T-helper 17 cell (primary cell): ENCODE measurements at regions not wholly inside any gene's neighbourhood (a gene's known extent, or its start where the extent isn't known, plus 50 kb on each side); places are given as distances from the start of the nearest gene placed in this dataset.
A peak's percentile ranks its signal among the peaks of the same experiment; 100 is the strongest.

Experiments used
- ATAC-seq: fragments of 150-1000 bp; cut with Tn5 transposase; 2 replicates; pipeline ENCODE4 v1.10.0; 2021; ENCODE audit warnings: mild to moderate bottlenecking, moderate library complexity
- DNase-seq, 3 donors: peaks; one replicate each; pipeline versions ENCODE4 v3.0.0 to v3.0.0-alpha.2; 2020 to 2021
- H3K9me3 ChIP-seq: one replicate; pipeline ENCODE4 v1.7.0; 2013; ENCODE audit warnings: low read length, mild to moderate bottlenecking; ENCODE audit not compliant: control insufficient read depth, poor library complexity, severe bottlenecking
- H3K27ac Mint-ChIP-seq: one replicate; pipeline ENCODE4 v1.8.0; 2022; ENCODE audit warnings: mild to moderate bottlenecking, moderate library complexity, mixed read lengths
- H3K27me3 Mint-ChIP-seq: one replicate; pipeline ENCODE4 v1.8.0; 2022; ENCODE audit warnings: mixed read lengths
- H3K36me3 Mint-ChIP-seq: one replicate; pipeline ENCODE4 v1.8.0; 2022; ENCODE audit warnings: low read depth, mixed read lengths
- H3K4me1 Mint-ChIP-seq: one replicate; pipeline ENCODE4 v1.8.0; 2022; ENCODE audit warnings: mild to moderate bottlenecking, mixed read lengths
- H3K4me3 Mint-ChIP-seq: one replicate; pipeline ENCODE4 v1.8.0; 2022; ENCODE audit warnings: mild to moderate bottlenecking, moderate library complexity, mixed read lengths

DNA sequence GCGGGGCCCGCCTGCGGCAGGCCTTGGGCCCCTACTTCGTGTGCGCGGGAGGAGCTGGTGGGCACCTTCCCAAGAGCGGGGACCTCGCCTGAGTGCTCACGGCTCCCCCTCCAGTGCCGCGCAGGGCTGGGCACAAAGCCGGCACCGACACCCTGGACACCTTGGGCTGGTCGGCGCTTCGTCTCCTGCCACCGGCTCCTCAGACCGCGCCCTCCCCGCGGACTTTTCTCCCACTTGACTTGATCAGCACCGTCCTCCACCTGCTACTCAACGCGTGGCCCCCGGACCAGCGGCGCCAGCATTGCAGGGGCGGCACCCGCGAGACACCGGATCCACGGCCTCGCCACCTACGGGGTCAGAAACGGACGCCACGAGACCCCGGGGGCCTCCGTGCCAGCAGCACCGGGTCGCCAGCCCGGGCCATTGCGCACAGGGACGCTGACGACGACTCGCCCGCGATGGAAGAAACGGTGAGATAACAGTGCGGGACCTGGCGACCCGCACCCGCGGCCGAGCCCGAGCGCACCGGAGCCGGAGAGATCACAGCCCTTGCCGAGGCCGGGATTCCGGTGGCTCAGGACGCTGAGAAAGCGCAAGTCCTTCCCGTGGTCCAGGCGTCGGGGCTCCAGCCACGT, 154.2 kb downstream of the DLL1 start:
- DNase-seq (peak in 2 of 3 donors; percentile 5 to 7), ATAC-seq (no peak)
- Mint-ChIP-seq H3K27ac (no peak overlapping the region), H3K27me3 (peaks cover 9% of the 10 kb centered on the region), H3K4me3 (no peak overlapping the region), H3K4me1 (no peaks in the 10 kb centered on the region), H3K36me3 (no peaks in the 10 kb centered on the region)
- H3K9me3 ChIP-seq: no peaks in the 10 kb centered on the region

DNA sequence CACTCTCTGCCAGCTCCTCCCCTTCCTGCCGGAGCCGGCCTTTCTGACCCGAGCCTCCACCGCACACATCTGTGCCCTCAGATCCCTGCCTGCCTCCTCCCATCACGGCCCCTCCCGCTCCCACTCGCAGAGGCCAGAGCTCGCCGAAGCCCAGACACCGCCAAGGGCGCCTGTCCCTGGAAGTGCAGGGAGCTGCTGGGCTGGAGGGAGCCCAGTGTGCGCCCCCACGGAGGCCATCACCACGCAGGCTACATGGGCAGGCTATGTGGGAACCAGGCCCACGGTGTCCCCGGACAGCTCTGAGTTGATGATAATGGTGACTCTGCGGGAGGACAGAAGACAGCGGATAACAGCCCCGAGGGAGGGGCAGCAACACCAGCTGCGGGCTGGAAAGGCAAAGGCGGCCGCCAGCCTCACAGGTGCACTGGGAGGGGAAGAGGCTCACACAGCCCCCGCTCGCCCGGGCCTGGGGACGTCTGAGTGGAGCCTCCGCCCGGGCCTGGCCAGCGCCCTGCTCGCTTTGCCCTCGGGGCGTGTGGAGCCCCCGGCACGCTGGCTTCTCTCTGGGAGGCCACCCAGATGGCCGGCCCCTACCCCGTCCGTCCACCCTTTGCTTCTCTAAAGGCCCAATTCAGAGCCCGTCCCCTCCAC, 154.9 kb downstream of the DLL1 start:
- Mint-ChIP-seq H3K27ac (no peak overlapping the region), H3K36me3 (no peaks in the 10 kb centered on the region), H3K4me3 (no peak overlapping the region), H3K27me3 (peaks cover 15% of the 10 kb centered on the region), H3K4me1 (no peaks in the 10 kb centered on the region)
- DNase-seq (no peak), ATAC-seq (no peak)
- H3K9me3 ChIP-seq: no peaks in the 10 kb centered on the region

DNA sequence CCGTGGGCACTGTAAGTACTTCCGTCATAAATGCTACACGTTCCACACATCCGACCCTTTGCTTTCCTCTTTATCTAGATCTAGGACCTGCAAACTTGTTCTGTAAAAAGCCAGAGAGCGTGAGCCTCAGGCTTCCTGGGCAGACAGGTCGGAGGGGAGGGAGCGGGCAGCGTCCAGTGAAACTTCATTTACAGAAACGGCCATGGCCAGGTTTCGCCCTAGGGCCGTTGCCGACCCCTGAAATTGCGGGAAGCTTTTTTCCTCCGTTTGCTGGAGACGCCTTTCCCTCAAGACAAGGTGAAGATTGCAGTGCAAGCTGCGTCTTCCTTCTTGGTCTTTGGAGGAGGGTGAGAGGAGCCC, 155.4 kb downstream of the DLL1 start:
- H3K36me3 Mint-ChIP-seq: no peaks in the 10 kb centered on the region
- H3K9me3 ChIP-seq: no peaks in the 10 kb centered on the region
- no peak overlapping the region for H3K27ac Mint-ChIP-seq
- peaks cover 15% of the 10 kb centered on the region for H3K27me3 Mint-ChIP-seq
- DNase-seq: no peak
- H3K4me1 Mint-ChIP-seq: no peaks in the 10 kb centered on the region
- no peak for ATAC-seq
- no peak overlapping the region for H3K4me3 Mint-ChIP-seq

DNA sequence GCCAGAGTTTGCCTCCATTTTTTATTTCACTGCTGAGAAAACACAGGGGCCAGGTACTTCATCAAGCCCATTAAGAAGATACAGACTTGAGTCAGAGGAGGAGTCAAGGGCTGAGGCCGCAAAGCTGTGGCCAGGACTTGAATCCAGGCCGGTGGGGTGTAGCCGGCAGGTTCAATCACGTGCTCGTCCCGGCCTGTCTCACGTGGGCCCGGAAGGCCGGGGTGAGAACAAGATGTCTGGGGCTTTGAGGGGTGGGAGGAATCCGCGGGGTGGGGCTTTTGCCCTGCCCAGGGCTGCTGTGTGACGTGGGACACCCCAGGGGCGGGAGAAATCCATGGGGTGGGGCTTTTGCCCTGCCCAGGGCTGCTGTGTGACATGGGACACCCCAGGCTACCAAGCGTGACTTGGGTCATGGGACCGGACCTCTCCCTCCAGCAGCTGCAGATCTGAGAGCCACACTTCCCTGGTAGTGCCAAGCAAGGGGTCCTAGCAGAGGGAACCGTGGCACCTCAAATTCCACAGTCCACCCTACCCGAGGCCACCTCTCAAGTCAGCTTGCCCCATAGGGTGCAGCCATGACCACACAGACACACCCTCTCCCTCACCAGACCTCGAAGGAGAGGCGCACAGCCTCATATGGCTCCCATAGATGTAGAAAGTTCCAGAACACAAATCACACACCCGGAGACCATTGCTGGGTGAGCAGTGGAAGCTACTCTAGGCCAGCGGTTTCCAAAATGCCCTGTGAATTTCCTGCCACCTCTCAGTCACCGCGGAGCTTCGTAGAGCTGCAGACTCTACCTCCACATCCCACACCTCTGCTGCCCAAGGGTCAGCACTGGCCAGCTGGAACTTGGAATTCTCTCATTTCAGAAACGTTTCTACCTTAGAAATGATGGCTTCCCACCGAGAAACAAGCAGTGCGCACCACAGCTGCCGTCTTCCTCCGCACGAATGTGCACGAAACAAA, 156.1 kb downstream of the DLL1 start:
- Mint-ChIP-seq H3K4me3 (no peak overlapping the region), H3K27me3 (peaks cover 15% of the 10 kb centered on the region), H3K36me3 (no peaks in the 10 kb centered on the region), H3K4me1 (no peaks in the 10 kb centered on the region), H3K27ac (no peak overlapping the region)
- no peak for ATAC-seq
- no peaks in the 10 kb centered on the region for H3K9me3 ChIP-seq
- DNase-seq: no peak

DNA sequence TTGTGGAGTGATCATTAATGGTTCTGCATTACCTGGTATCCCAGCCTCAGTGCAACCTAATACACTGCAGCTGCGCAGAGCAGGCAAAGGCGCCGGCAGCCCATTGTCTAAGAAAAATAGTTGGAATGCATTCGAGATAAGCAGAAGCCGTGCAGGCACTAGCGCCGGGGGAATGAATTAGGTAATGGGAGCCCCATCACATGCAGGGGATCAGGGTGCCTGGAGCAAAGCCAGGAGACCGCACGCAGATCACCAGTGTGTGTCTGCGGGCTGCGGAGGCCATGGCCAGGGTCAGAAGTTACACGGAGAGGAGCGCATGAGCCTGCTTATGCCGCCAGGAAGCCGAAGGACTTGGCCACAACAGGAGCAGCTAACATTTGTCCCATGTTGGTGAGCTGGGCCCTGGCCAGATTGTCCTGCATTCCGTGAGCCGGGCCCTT, 156.8 kb downstream of the DLL1 start:
- Mint-ChIP-seq H3K36me3 (no peaks in the 10 kb centered on the region), H3K4me3 (no peak overlapping the region), H3K27me3 (peaks cover 15% of the 10 kb centered on the region), H3K4me1 (no peaks in the 10 kb centered on the region), H3K27ac (no peak overlapping the region)
- ATAC-seq (no peak), DNase-seq (peak in 1 of 3 donors; percentile 4)
- H3K9me3 ChIP-seq: no peaks in the 10 kb centered on the region

DNA sequence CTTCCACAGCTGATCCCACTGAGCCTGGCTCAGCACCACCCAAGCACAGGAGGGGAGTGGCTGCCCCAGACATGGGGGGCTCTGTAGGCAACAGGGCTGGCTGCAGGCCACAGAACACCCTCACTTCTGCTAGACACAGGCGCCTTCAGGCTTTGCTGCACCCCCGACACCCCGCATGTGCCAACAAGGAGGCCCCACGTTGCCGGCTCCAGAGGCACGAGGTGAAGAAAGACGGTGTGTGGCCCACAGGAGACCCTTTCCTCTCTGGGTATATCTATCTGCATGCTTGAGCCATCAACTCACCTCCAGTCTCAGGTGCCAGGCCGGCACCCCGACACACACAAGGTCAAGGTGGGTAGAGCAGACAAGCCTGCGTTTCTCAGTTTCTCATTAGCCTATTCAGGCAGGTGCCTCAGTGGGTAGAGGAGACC, 158.3 kb downstream of the DLL1 start:
- H3K36me3 Mint-ChIP-seq: no peaks in the 10 kb centered on the region
- no peaks in the 10 kb centered on the region for H3K4me1 Mint-ChIP-seq
- no peak overlapping the region for H3K27ac Mint-ChIP-seq
- ATAC-seq (no peak), DNase-seq (peak in 1 of 3 donors; percentile 3)
- H3K4me3 Mint-ChIP-seq: no peak overlapping the region
- no peaks in the 10 kb centered on the region for H3K9me3 ChIP-seq
- H3K27me3 Mint-ChIP-seq: peaks cover 15% of the 10 kb centered on the region

DNA sequence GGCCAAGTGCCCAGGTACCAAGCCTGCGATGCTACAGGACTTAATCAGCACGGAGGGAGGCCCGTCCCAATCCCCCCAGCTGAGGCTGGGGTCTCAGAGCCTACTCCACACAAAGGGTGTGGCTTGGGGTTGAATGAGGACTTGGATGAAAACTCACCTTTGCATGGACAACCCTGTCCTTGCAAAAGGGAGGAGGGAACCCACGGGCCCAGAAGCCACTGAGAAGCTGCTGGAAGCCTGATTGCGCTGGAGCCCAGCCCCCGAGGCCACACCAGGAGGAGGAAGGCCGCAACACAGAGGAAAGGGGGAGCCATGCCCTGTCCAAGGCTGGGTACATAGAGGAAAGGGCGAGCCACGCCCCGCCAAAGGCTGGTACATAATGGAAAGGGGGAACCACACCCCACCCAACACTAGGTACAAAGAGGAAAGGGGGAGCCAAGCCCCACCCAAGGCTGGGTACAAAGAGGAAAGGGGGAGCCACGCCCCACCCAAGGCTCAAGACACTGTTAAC, 158.8 kb downstream of the DLL1 start:
- no peak overlapping the region for H3K27ac Mint-ChIP-seq
- H3K27me3 Mint-ChIP-seq: peaks cover 18% of the 10 kb centered on the region
- DNase-seq: no peak

DNA sequence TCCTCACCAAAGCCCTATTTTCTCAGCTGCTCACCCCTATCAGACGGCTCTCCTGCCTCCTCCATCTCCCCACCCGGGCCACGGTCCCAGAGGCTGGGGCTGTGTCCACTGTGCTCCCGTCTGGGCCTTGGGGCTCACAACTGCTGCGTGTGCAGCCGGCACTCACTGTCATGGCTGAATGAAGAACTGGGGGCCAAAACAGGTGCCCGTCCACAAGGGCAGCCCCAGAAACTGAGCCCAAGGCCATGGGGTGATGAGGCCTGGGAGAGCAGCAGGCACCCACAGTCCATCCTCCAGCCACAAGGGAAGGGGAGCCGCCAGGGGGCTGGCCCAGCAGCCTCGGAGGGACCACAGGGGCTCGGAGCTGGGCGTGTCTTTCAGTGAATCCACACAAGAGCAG, 159.5 kb downstream of the DLL1 start:
- H3K27me3 Mint-ChIP-seq: peaks cover 19% of the 10 kb centered on the region
- no peaks in the 10 kb centered on the region for H3K36me3 Mint-ChIP-seq
- H3K9me3 ChIP-seq: no peaks in the 10 kb centered on the region
- ATAC-seq: no peak
- peak overlapping the region; percentile 24 for H3K27ac Mint-ChIP-seq
- no peaks in the 10 kb centered on the region for H3K4me1 Mint-ChIP-seq
- H3K4me3 Mint-ChIP-seq: no peak overlapping the region
- no peak for DNase-seq

More for the DNA sequence above, 158.8 kb downstream of the DLL1 start:
- no peak for ATAC-seq
- Mint-ChIP-seq H3K4me3 (no peak overlapping the region), H3K4me1 (no peaks in the 10 kb centered on the region), H3K36me3 (no peaks in the 10 kb centered on the region)
- no peaks in the 10 kb centered on the region for H3K9me3 ChIP-seq

DNA sequence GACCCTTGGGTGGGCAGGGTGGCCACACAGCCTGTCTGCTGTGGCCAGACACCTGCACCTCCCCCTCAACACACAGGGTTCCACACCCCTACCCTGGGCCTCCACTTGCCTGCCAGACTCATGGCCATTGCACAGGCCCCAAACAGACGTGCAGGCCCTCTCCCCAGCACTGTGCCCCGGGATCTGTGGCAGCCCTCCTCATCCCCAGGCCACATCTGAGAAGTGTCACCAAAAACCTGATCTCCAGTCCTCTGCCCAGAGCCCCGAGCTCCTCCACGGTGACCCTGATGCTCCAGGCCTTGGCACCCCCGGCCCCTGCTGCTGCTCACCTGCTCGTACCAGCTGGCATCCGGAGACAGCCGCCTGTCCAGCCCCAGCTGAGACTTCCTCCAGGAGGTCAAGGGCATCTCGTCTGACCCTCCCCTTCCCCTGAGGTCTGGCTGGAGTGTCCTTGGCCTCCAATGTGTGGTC, 160.1 kb downstream of the DLL1 start:
- no peaks in the 10 kb centered on the region for H3K4me1 Mint-ChIP-seq
- H3K4me3 Mint-ChIP-seq: no peak overlapping the region
- ATAC-seq (no peak), DNase-seq (no peak)
- H3K27ac Mint-ChIP-seq: no peak overlapping the region
- H3K9me3 ChIP-seq: no peaks in the 10 kb centered on the region
- H3K36me3 Mint-ChIP-seq: no peaks in the 10 kb centered on the region
- H3K27me3 Mint-ChIP-seq: peaks cover 21% of the 10 kb centered on the region

DNA sequence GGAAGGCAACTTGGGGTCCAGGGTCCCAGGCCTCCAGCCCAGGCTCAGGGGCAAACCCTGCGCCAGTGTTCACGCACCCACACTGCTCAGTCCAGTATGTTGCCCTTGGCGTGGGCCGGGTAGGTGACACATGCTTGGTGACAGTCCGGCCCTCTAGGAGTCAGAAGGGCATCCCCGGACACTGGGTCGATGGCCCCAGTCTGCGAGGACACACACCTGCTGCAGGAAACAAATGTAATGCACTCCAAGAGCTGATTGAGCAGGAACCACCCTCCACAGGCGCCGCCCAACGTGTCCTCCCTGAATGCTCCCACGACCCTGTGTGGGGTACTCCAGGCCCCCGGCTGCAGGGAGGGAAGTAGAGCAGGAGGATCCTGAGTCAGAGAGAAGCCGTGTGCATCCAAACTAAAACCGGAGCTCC, 160.7 kb downstream of the DLL1 start:
- DNase-seq (no peak), ATAC-seq (no peak)
- Mint-ChIP-seq H3K27me3 (peaks cover 26% of the 10 kb centered on the region), H3K4me1 (no peaks in the 10 kb centered on the region), H3K4me3 (no peak overlapping the region), H3K36me3 (no peaks in the 10 kb centered on the region), H3K27ac (no peak overlapping the region)
- no peaks in the 10 kb centered on the region for H3K9me3 ChIP-seq

DNA sequence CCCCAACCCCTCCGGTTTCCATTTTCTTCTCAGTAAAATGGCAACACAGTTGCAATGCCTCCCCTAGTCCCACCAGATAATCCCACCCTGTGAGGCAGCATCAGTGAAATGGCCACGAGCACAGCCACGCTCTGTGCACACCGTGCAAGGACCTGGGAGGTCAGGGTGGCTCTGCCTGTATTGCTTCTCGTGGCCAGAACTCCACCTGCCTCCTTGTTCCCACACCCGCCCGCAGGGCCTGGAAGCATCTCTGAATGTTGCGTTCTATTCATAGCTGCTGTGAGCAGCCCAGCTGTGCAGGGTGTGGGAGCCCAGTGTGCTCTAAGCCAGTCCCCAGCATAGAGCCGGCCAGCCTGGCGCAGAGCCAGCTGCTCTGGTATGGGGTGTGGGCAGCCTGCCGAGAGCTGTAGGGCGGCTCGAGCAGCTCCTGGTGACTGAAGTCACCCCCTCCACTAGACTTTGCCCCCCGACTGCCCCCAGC, 161.1 kb downstream of the DLL1 start:
- DNase-seq: no peak
- peaks cover 30% of the 10 kb centered on the region for H3K27me3 Mint-ChIP-seq
- no peak for ATAC-seq
- no peak overlapping the region for H3K27ac Mint-ChIP-seq
- no peaks in the 10 kb centered on the region for H3K4me1 Mint-ChIP-seq
- H3K9me3 ChIP-seq: no peaks in the 10 kb centered on the region
- no peak overlapping the region for H3K4me3 Mint-ChIP-seq
- no peaks in the 10 kb centered on the region for H3K36me3 Mint-ChIP-seq

DNA sequence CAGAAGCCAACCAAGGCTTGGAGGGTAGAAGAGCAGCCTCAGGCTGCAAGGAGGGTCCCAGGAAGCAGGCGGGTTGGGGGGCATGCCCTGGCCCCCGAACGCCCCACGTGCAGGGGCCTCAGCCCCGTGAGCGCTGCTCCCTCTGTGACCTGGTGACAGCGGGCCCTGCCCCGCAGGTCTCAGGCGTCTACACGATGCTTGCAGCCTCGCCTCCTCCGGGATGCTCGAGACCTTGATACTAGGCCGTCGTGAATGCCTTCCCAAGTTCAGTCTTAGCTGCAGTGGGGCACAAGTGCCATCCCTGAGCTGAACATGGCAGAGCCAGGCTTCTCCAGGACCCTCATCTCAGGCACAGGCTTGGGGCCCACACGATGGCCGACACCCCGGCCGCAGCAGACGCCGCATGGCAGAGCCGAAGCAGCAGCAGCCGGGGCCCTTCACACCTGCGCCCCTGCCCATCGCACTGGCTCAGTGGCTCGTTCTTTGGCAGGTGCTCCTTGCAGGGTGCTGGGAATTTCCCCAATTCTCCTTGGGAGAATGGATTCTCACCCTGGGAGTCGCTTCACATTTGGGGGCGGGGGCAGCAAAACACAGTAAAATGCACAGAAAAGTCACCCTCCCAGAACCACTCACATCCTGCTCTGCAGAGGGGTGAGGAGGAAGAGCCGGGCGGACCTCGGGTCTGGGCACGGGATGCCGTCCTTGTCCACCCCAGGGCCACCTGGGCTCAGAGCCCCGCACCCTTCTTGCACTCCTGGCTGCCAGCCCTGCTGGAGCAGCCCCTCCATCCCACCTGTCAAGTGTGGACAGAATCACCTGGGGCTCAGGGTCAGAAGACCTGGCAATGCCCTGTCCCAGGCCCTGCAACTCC, 161.8 kb downstream of the DLL1 start:
- H3K4me3 Mint-ChIP-seq: no peak overlapping the region
- no peak overlapping the region for H3K27ac Mint-ChIP-seq
- ATAC-seq (no peak), DNase-seq (no peak)
- peaks cover 30% of the 10 kb centered on the region for H3K27me3 Mint-ChIP-seq
- no peaks in the 10 kb centered on the region for H3K36me3 Mint-ChIP-seq
- no peaks in the 10 kb centered on the region for H3K4me1 Mint-ChIP-seq
- no peaks in the 10 kb centered on the region for H3K9me3 ChIP-seq
